ENCODE measurements at regions not wholly inside any gene's neighbourhood (a gene's known extent, or its start where the extent isn't known, plus 50 kb on each side); places are given as distances from the start of the nearest gene placed in this dataset.

DNA sequence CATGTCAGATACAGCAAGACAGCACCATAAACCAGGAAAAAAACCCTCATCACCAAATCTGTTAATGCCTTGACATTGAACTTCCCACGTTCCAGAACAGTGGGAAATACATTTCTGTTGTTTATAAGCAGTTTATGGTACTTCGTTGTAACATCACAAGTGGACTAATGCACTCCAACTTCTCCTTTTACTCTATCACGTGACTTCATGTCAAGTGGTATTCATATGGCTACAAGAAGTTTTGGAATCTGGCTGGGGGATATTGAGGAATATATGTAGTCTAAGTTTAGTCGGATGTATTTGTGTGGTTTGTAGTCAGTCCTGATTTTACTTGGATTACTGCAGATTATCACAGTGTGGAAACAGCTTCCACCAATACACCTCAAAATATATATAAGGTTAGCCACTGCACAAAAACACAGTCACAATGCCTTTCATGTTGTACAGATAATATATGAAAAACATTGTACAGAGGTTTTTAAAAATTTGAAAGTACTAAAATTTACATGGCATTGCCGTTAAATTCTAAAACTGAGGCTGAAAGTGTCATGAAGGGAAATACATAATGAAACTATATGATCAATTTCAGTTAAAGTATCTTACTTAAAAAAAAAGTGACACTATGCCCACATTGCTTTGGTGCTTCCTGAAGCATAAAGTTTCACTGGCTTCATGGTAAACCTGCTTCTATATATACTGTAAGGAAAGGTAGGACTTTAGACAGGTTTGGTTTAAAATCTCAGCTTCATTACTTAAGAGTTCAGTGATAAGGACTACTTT is 134.1 kb downstream of the CASP12 start:
- no peak for DNase-seq
- peak; percentile 10 to 65 for ATAC-seq

DNA sequence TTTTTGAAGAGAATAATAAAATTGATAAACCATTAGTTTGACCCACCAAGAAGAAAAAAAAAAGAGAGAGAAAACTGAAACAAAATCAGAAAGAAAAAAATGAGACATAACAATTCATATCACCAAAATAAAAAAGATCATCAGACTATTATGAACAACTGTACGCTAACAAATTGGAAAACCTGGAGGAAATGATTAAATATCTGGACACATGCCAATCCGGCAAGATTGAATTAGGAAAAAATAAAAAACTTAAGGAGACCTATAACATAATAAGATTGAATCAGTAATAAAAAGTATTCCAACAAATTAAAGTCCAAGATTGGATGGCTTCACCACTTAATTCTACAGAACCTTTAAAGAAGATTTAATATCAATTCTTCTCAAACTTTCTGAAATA is 136.7 kb downstream of the CASP12 start:
- Mint-ChIP-seq H3K27me3 (ENCODE audit: low read depth) (no peaks in the 10 kb centered on the region), H3K4me3 (no peak overlapping the region), H3K4me1 (ENCODE audit: low read depth) (peaks cover 11% of the 10 kb centered on the region), H3K9me3 (peaks cover 18% of the 10 kb centered on the region), H3K36me3 (ENCODE audit: insufficient read depth) (peaks cover 4% of the 10 kb centered on the region)
- DNase-seq (no peak), ATAC-seq (no peak)

More for the DNA sequence above, 134.1 kb downstream of the CASP12 start:
- H3K36me3 Mint-ChIP-seq (ENCODE audit: insufficient read depth), result peaks cover 4% of the 10 kb centered on the region
- no peak overlapping the region for H3K4me3 Mint-ChIP-seq
- H3K9me3 Mint-ChIP-seq, result peaks cover 17% of the 10 kb centered on the region
- H3K27me3 Mint-ChIP-seq (ENCODE audit: low read depth), result no peaks in the 10 kb centered on the region
- peaks cover 11% of the 10 kb centered on the region for H3K4me1 Mint-ChIP-seq (ENCODE audit: low read depth)

DNA sequence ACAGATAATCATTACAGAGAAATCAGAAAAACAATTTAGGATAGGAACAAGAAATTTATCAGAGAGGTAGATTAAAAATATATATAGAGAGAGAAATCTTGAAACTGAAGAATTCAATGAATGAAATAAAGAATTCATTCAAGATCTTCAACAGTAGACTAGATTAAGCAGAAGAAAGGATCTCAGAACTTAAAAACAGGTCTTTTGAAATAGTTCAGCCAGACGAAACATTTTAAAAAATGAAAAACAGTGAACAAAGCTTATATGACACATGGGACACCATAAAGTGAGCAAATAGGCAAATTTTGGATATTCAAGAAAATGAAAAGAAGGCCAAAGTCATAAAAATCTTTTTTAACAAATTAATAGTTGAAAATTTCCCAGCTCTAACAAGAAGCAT is 138.8 kb downstream of the CASP12 start:
- Mint-ChIP-seq H3K4me1 (ENCODE audit: low read depth) (peaks cover 7% of the 10 kb centered on the region), H3K4me3 (no peak overlapping the region), H3K36me3 (ENCODE audit: insufficient read depth) (peaks cover 4% of the 10 kb centered on the region), H3K27me3 (ENCODE audit: low read depth) (no peaks in the 10 kb centered on the region), H3K9me3 (peaks cover 18% of the 10 kb centered on the region)
- no peak for DNase-seq
- ATAC-seq, result no peak

DNA sequence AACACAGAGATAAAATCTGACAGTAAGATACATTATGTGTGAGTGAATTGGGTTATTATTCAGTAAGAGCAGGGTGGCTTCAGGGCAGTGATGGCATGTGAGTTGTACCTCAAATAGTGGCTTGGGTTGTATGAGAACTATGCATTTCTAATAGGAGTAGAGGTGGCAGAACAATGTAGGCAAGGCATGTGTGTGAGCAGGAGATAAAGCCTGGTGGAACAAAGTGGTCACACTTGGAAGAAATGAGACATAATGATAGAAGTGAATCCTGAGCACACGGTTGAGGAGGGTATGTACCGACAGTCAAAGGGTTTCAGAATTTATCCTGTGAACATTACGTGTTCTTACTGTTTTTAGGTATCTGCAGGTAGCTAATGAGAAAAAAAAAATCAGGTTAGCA is 159.3 kb downstream of the CASP12 start:
- H3K36me3 Mint-ChIP-seq (ENCODE audit: insufficient read depth), result no peaks in the 10 kb centered on the region
- H3K4me3 Mint-ChIP-seq, result no peak overlapping the region
- peaks cover 14% of the 10 kb centered on the region for H3K4me1 Mint-ChIP-seq (ENCODE audit: low read depth)
- no peaks in the 10 kb centered on the region for H3K9me3 Mint-ChIP-seq
- no peaks in the 10 kb centered on the region for H3K27me3 Mint-ChIP-seq (ENCODE audit: low read depth)
- DNase-seq, result no peak
- ATAC-seq, result no peak

DNA sequence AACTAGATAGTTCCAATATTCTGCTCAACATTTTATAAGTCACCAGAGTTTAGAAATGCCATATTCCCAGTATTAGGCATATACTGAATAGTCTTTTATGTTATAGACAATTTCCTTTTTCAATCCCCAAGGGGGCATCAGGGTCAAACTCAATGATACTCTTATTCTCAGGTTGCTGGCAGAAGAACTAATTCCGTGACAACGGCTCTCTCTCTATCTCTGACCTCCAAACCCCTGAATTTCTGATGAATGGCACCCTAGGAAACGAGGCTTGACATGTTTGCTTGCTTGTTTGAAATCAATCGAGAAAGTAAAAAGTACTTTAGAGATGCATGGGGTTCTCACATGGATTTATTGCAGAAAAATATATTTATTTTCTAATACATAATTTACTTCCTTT is 160.1 kb downstream of the CASP12 start:
- Mint-ChIP-seq H3K27me3 (ENCODE audit: low read depth) (no peaks in the 10 kb centered on the region), H3K4me1 (ENCODE audit: low read depth) (peaks cover 14% of the 10 kb centered on the region), H3K4me3 (no peak overlapping the region), H3K36me3 (ENCODE audit: insufficient read depth) (no peaks in the 10 kb centered on the region), H3K9me3 (no peaks in the 10 kb centered on the region)
- DNase-seq (no peak), ATAC-seq (no peak)

DNA sequence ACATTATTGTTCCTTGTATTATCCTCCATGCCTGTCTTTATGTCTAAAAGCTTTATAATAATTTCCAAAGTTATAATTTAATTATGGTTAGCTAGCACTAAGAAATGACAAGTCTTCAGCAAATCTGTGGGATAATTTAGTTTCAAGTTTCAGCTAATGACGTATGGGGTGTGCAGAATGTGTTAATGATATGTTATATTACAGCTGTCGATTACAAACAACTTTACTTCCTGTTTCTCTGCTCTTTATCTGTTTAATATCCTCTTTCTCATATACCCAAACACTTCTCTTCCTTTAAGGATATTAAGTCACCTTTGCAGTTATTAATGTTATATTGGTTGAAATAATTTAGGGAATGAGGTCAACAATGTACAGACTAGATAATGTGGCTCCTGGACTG is 161.8 kb downstream of the CASP12 start:
- H3K4me1 Mint-ChIP-seq (ENCODE audit: low read depth), result peaks cover 22% of the 10 kb centered on the region
- no peak overlapping the region for H3K4me3 Mint-ChIP-seq
- no peaks in the 10 kb centered on the region for H3K36me3 Mint-ChIP-seq (ENCODE audit: insufficient read depth)
- ATAC-seq (no peak), DNase-seq (no peak)
- no peaks in the 10 kb centered on the region for H3K9me3 Mint-ChIP-seq
- H3K27me3 Mint-ChIP-seq (ENCODE audit: low read depth), result no peaks in the 10 kb centered on the region

DNA sequence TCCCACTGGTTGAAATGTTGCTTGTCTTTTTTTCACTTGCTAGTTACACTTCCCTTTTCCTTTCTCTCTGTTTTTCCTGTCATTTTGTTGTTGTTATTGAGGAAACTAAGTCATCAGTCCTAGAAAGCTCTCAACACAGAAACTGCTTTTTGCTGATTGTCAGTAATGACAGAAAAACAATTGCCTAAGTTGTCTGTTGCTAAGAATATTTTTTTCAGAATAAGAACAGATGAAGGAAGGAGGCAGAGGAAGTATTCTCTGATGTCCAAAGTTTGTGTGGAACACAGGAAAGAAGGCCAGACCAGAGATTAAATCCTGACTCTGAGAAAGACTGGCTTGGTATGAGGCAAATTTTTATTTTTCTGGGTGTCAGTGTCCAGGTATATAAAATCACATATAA is 163.3 kb downstream of the CASP12 start:
- Mint-ChIP-seq H3K4me1 (ENCODE audit: low read depth) (peaks cover 22% of the 10 kb centered on the region), H3K4me3 (no peak overlapping the region), H3K9me3 (no peaks in the 10 kb centered on the region), H3K36me3 (ENCODE audit: insufficient read depth) (no peaks in the 10 kb centered on the region), H3K27me3 (ENCODE audit: low read depth) (no peaks in the 10 kb centered on the region)
- ATAC-seq, result no peak
- no peak for DNase-seq

DNA sequence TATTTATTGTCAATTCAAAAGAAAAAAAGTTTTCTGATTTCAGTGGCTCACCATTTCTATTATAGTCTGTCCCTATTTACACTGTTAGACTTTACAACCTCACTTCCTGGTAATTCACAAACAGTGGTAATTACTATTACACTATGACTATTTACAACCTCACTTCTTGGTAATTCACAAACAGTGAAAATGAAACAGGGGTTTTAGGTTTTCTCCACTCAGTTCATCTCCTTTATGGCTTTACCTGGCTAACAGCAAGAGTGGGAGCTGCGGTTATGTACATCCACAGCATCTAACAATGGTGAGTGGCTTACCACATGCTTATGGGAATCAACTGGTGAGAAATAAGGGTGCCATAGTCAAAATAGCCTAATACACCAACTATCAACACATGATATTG is 166.4 kb downstream of the CASP12 start:
- Mint-ChIP-seq H3K4me1 (ENCODE audit: low read depth) (peaks cover 14% of the 10 kb centered on the region), H3K36me3 (ENCODE audit: insufficient read depth) (no peaks in the 10 kb centered on the region), H3K27me3 (ENCODE audit: low read depth) (no peaks in the 10 kb centered on the region), H3K4me3 (no peak overlapping the region), H3K9me3 (no peaks in the 10 kb centered on the region)
- no peak for DNase-seq
- ATAC-seq, result peak; percentile 43 to 74

DNA sequence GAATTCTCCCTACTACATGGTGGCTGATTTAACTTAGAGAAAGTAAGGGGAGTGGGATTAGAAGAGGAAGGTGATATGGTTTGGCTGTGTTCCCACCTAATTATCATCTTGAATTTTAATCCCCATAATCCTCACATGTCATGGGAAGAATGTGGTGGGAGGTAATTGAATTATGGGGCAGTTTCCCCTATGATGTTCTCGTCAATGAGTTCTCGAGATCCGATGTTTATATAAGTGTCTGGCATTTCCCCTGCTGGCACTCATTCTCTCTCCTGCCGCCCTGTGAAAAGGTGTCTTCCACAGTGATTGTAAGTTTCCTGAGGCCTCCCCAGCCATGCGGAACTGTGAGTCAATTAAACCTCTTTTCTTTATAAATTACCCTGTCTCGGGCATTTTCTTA is 169.3 kb downstream of the CASP12 start:
- peaks cover 11% of the 10 kb centered on the region for H3K4me1 Mint-ChIP-seq (ENCODE audit: low read depth)
- no peaks in the 10 kb centered on the region for H3K36me3 Mint-ChIP-seq (ENCODE audit: insufficient read depth)
- H3K9me3 Mint-ChIP-seq, result no peaks in the 10 kb centered on the region
- no peak for ATAC-seq
- H3K4me3 Mint-ChIP-seq, result no peak overlapping the region
- no peak for DNase-seq
- no peaks in the 10 kb centered on the region for H3K27me3 Mint-ChIP-seq (ENCODE audit: low read depth)

DNA sequence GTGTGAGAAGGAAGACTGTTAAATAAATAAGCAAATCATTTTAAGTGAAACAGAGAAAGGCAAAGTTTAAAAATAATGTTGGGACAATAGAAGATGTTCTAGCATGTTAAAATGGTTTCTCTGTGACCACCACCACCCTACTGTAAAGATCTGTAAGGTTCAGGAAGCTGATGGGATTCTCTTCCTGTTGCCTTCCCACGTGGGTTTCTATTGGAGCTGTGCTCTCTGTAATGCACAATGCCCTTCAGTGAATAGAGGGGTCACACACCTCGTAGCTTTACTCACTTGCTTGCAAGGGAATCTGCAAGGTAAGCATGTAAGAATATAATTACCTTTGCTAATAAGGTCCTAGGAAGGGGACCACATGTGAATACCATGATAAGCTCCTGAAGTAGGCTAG is 170.5 kb downstream of the CASP12 start:
- no peak for ATAC-seq
- Mint-ChIP-seq H3K4me1 (ENCODE audit: low read depth) (peaks cover 11% of the 10 kb centered on the region), H3K27me3 (ENCODE audit: low read depth) (no peaks in the 10 kb centered on the region), H3K4me3 (no peak overlapping the region), H3K9me3 (peaks cover 8% of the 10 kb centered on the region), H3K36me3 (ENCODE audit: insufficient read depth) (no peaks in the 10 kb centered on the region)
- no peak for DNase-seq

DNA sequence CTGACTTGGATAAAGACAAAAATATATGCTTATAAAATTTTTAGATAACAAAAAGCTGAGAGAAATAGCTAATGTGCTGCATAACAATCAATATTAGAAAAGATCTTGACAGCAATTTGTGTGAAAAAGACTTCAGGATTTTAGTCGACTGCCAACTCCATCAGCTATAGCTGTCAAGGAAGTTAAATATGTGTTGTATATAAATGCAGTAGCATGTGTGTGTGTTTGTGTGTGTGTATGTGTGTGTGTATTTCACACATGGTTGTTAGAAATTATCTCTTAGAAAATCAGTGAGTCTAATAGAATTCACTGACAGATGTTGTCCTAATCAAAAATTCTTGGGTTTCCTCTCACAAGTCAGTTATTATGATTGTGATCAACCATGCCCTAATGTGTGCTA is 171.2 kb downstream of the CASP12 start:
- Mint-ChIP-seq H3K36me3 (ENCODE audit: insufficient read depth) (no peaks in the 10 kb centered on the region), H3K4me1 (ENCODE audit: low read depth) (peaks cover 6% of the 10 kb centered on the region), H3K27me3 (ENCODE audit: low read depth) (no peaks in the 10 kb centered on the region), H3K4me3 (no peak overlapping the region), H3K9me3 (peaks cover 9% of the 10 kb centered on the region)
- no peak for ATAC-seq
- DNase-seq, result no peak

DNA sequence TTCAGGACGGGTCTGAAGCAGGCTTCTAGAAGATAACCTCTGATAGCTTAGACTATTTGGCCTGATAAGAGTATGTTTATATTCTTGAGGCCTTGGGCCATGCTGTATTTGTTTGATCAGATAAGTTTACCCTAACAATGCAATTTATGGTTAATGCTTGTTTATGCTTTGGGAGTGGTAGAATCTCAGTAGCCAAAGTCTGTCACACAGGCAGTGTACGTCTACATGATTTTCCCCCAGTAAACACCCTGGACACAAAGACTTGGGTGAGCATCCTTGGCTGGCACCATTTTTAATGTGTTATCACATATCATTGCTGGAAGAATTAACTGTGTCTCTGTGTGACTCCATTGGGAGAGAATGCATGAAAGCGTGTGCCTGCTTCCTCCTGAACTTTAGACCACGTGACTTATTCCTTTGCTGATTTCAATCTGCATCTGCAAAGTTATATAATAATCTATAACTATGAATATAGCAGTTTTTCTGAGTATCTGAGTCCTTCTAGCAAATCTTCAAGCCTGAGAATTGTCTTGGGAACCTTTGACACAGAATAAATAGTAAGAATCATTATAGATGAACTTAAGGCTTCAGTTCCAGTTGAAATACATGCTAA is 172.4 kb downstream of the CASP12 start:
- no peaks in the 10 kb centered on the region for H3K27me3 Mint-ChIP-seq (ENCODE audit: low read depth)
- ATAC-seq, result no peak
- H3K9me3 Mint-ChIP-seq, result peaks cover 9% of the 10 kb centered on the region
- peaks cover 3% of the 10 kb centered on the region for H3K4me1 Mint-ChIP-seq (ENCODE audit: low read depth)
- no peak for DNase-seq
- H3K4me3 Mint-ChIP-seq, result no peak overlapping the region
- H3K36me3 Mint-ChIP-seq (ENCODE audit: insufficient read depth), result no peaks in the 10 kb centered on the region

DNA sequence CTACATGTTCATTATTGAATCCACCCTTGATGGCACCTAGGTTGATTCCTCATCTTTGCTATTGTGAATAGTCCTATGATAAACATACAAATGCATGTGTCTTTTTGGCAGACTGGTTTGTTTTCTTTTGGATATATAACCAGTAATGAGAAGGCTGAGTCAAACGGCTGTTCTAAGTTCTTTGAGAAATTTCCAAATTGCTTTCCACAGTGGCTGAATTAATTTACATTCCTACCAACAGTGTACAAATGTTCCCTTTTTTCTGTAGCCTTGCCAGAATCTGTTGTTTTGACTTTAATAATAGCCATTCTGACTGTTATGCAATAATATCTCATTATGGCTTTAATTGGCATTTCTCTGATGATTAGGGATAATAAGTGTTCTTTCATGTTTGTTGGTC is 184.9 kb downstream of the CASP12 start:
- H3K27me3 Mint-ChIP-seq (ENCODE audit: low read depth), result no peaks in the 10 kb centered on the region
- ATAC-seq, result no peak
- H3K4me3 Mint-ChIP-seq, result no peak overlapping the region
- DNase-seq, result no peak
- peaks cover 6% of the 10 kb centered on the region for H3K9me3 Mint-ChIP-seq
- H3K4me1 Mint-ChIP-seq (ENCODE audit: low read depth), result peaks cover 17% of the 10 kb centered on the region
- no peaks in the 10 kb centered on the region for H3K36me3 Mint-ChIP-seq (ENCODE audit: insufficient read depth)

DNA sequence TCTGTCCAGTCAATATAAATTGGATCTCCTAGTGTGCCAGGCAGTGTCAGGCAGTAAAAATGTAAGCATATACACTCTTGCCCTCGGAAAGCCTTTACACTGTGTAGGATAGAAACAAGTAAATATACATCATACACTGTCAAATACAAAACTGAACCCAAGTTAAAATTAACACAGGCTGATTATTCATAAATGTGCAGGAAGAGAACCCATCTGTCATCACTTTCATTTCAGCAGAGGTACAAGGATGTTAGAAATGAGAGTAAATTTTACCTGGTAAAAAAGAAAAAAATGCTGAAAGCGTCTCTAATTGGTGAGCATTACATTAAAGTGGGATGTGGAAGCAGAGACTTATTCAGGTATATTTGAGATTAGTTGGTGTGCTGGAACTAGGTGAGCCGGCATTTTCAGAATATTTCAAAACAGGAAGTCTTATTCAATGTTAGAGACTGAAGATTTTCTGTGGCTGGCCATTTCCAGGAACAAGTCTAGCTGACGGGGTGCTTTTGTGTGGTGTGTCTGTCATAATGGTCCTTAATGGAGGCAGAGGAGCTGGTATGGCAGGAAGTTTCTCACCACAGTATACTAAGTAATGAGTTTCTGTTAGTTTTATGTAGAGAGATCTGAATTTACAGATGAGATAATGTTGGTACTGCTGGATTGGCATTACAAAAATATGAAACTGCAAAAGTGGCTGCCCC is 192.6 kb downstream of the CASP12 start:
- H3K9me3 Mint-ChIP-seq, result peaks cover 4% of the 10 kb centered on the region
- peak overlapping the region; percentile 79 for H3K4me3 Mint-ChIP-seq
- H3K27me3 Mint-ChIP-seq (ENCODE audit: low read depth), result no peaks in the 10 kb centered on the region
- ATAC-seq (peak; percentile 91 to 94), DNase-seq (peak; percentile 60)
- no peaks in the 10 kb centered on the region for H3K36me3 Mint-ChIP-seq (ENCODE audit: insufficient read depth)
- peaks cover 63% of the 10 kb centered on the region for H3K4me1 Mint-ChIP-seq (ENCODE audit: low read depth)

DNA sequence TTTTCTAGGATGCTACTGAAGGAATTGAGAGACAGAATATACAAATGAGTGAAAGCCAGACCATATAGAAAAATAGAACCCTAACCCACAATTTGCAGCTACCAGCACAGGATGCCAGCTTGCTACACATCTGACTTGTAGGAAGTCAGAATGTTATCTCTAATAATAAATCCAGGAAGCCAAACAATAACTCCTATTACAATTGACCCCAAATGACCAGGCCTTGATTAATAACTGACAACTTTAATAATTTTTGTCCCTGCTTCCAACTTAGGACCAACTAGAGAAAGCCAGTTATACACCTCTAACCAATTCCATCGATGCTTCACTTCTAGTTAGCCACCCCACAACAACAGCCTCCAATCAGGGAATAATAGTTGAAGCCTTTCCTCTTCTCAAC is 193.4 kb downstream of the CASP12 start:
- Mint-ChIP-seq H3K36me3 (ENCODE audit: insufficient read depth) (no peaks in the 10 kb centered on the region), H3K4me1 (ENCODE audit: low read depth) (peaks cover 69% of the 10 kb centered on the region), H3K27me3 (ENCODE audit: low read depth) (no peaks in the 10 kb centered on the region), H3K9me3 (peaks cover 4% of the 10 kb centered on the region), H3K4me3 (peak overlapping the region; percentile 79)
- DNase-seq, result no peak
- ATAC-seq, result no peak

Data from activated T-cell treated with anti-CD3 and anti-CD28 coated beads, Interleukin-2, amount 50 U/mL, for 4 hours (primary cell).